NCI-H187 (cell line): ENCODE measurements at regions not wholly inside any gene's neighbourhood (a gene's known extent, or its start where the extent isn't known, plus 50 kb on each side); places are given as distances from the start of the nearest gene placed in this dataset.
A peak's percentile ranks its signal among the peaks of the same experiment; 100 is the strongest.

Experiments
- DNase-seq, 2 experiments: peaks; one replicate each; lab custom pipeline; 2025; lab: John Stamatoyannopoulos, UW

DNA sequence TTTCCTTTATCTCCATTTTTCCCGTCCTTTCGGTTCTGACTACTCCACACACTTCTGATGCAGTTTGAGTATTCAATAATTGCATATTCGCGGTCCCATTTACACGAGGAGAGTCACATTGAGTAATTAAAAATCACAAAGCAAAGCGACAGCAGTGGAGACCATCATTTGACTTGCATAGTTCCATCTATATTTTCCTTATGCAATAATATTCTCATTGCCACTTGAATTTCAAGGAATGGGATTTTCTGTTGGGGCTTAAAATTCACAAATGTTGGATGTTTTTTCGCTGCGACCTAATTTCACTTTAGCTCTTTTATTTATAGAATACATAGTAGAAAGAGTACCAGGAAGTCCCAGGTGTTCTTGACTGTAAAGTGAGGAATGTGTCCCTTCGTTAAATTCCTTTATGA is 186.8 kb downstream of the ZEB2 start:
- no peak for DNase-seq

DNA sequence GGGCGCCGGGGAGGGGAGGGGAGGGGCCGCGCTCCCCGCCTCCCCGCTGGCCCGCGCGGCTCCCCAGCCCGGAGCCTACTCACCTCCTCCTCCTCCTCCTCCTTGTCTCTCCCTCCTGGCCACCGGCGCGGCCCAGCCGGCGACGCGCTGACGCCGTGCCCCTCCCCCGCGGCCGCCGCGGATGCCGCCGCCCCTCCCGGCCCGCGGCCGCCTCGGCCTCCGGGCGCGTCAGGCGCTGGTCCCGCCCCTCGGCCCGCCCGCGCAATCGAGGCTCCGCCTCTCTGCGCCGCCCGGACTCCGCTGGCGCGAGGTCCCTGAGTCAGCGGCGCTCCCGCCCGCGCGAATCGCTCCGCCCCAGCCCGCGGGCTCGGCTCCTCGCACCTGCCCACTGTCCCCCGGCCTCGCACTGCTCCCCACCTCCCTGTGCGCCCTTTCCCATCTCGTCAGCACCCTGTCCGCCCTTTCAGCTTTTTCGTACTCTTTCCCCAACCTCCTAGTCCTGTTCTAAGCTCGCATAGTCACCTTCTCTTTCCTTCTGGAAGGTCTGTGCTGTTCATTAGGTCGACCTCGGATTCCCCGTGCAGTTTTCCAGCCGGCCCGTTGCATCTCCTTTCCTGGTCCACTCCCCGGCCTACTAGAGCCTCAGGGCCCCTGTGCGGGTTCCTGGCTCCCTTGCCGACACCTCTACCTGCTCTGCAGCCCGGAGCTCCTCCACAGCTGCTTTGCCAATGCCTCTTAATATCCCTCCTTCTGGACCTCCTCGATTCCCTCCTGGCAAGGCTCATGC is 187.4 kb downstream of the ZEB2 start:
- DNase-seq = peak; percentile 57 to 78

DNA sequence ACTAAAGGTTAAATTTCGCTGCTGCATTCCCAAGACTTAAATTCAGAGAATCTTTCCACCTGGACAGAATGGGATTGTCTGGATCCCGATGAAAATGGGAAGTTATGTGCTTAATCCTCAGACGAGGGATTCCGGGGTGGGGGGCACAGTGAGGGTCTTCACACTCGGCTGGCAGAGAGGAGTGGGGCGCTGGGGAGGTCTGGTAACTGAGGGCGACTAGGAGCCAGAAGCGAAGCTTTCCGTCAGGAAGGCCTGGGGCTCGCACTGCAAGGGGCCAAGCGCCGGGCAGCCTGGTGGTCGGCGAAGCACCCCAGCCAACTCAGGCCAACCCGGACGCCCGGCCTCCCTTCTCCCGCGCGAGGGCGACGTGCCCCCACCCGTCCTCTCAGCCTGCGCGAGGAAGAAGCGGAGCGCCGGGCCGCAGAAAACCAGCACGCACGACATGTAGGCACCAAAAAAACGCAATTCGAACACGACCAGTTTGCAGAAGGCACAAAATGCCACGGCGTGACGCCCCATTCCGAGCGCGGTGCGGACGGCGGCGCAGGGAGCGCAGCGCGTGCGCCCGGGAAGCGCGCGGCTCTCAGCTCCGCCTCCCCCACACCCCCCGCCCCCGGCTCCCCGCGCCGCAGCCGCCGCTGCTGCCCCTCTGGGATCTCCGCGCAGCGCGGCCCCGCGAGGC is 188.1 kb downstream of the ZEB2 start:
- DNase-seq = no peak

DNA sequence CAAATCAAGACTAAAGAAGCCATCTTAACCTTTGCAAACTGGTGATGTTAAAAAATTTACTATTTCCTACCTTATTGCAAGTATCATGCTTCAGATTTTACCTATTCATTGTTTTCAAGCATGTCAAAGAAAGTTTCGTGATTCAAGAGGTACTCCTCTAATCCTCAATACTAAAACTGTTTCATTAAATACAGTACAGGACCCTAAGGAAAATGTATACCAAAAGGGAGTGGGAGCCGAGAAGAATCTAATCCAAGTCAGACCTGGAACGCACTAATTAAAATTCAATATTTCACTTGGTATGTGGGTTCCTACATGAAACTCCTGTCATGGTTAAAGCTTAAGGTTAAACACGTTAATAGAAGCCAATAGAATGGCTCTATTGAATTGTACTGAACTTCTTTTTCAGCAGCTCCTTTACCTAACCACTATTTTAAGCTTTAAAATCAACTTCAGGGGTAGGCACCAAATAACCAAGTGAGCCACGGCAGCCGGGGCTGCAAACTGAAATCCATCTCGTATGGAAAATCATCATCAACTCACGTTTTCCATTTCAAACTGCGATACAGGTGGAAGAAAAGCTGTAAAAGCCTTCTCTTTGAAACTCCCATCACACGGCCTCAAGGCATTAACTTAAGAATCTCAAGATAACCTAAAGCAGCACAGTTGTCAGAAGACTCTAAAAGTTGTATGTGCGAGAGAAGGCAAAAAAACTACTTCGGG is 188.8 kb downstream of the ZEB2 start:
- DNase-seq = no peak

DNA sequence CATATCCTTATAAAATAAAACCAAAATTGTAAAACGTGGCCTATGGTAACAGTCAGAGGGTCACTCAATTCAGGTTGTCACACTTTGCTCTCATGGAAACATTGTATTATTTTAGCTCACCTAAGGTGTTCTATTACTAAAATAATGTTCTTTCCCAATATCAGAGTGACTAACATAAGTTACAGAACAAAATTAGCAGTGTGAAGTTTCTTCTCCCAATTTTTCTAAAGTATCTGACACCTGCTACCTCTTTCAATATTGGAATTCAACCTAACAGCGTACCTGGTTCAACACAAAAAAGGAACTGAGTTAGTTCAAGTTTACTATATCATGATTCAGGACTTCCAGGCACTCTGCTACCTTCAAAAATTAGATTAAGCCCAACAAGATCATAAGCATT is 190.4 kb downstream of the ZEB2 start:
- no peak for DNase-seq

DNA sequence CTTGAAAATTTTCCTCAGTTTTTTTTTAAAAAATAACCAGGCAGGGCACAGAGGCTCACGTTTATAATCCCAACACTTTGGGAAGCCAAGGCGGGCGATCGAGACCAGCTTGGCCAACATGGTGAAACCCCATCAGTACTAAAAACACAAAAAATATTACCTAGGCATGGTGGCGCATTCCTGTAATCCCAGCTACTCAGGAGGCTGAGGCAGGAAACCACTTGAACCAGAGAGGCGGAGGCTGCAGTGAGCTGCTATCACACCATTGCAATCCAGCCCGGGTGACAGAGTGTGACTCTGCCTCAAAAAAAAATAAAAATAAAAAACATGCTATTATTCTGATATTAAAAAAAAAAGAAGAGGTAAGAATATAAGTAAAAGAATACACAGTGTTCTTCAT is 191.0 kb downstream of the ZEB2 start:
- DNase-seq = no peak

DNA sequence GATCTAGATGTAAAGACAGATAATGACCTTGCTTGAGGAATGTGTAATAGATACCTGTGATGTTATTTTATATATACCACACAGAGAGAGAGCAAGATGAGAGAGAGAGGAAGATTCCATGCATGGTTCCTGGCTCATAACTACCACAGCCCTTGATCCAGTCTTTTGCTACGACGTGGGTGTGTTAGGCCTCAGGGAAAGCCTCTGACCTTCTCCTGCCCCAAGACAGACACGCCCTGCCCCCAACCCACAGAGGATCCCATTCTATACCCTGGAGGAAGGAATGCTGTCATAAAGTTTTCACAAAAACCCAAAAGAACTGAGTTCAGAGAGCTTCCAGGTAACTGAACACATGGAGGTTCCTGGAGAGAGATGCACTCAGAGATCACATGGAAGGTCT is 193.1 kb downstream of the ZEB2 start:
- no peak for DNase-seq

DNA sequence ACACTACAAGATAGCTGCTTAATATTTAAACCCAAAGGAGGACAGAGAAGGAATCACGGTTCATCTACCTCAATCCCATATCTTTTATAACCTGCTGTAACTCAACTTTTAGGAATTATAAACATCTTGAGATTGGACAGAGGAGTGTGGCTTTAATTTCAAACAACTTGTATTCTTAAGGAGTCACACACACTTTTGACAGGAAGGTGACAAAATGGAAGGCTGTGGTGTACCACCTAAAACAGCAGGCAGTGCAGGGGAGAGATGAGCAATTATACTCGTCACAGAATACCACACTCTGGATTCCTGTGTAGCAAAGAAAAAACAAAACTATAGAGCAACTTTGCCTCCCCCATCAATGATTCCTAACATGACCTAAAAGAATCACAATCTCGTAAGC is 194.8 kb downstream of the ZEB2 start:
- DNase-seq = no peak

DNA sequence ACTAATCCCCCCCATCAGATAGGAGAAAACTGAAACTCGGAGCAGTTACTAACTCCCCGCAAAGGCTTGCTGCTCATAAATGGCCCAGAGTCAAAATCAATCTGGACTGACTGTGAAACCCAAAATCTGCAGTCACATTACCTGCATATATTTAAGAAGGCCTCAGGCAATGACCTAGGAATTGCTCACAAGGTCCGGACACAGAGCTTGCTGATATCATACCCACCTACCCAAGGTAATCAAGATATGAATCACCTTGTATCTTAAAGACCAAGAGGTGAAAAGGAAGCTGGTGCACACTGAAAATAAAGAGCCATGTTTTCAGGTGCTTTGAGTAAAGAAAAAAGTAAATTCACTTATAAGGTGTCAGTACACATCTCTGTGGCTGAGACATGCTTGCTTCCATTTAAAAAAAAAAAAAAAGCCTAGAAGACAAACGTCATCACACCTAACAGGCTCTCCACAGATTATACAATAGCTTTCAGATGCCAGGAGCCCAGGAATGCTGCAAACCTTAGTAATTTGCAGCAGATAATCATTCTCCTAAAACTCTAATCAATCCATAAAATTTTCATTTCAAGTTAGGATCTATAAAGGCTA is 195.4 kb downstream of the ZEB2 start:
- no peak for DNase-seq

DNA sequence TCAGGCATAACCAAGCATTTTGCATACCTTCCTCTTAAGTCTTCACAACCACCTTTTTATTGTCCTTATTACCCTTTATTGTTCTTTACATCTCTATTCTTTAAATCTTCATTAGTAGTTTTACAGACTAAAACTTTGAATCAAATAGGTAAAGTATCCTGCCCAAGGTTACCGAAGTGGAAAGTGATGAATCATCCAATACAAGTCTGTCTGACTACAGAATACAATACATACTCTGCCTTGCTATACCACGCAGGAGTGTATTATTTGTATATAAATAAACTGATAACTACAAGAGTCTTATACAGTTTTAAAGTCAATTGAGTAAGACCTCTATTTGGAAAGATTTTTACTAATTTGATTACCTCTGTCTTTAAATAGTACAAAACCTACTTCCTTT is 196.0 kb downstream of the ZEB2 start:
- no peak for DNase-seq

DNA sequence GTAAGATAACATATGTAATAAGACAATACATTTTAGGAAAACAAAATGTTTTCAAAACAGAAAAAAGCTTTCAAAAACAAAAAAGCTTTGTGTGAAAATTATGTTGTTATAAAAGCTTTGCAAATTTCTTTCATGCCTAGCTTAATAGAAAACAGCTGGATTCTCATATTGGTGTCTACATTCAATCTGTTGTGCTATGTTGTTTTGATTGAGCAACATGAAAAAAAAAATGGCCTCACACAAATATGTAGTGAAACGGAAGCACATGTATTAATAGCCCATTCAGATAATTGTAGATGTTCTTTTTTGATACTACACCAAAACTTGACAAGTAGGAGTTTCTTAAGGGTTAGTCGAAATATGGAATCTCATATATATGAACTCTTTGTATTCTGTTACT is 197.5 kb downstream of the ZEB2 start:
- DNase-seq = no peak

DNA sequence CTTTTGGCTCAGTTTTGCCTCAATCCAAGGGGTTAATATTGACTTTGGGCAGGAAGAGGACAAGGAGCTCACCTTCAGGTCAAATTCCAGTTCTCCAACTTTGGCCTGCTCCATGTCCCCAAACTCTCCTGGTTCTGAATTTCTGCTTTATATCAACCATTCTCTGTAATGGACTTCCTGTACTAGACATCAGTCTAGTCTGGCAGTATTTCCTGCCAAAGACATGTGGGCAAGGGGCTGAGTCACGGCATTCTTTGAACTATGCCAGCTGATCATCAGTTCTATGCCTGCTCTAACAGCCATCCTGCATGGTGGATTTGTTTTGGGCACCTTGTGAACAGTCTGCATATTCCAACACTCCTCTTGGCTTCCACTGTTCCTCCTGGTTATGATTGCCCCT is 199.4 kb downstream of the ZEB2 start:
- DNase-seq = no peak

DNA sequence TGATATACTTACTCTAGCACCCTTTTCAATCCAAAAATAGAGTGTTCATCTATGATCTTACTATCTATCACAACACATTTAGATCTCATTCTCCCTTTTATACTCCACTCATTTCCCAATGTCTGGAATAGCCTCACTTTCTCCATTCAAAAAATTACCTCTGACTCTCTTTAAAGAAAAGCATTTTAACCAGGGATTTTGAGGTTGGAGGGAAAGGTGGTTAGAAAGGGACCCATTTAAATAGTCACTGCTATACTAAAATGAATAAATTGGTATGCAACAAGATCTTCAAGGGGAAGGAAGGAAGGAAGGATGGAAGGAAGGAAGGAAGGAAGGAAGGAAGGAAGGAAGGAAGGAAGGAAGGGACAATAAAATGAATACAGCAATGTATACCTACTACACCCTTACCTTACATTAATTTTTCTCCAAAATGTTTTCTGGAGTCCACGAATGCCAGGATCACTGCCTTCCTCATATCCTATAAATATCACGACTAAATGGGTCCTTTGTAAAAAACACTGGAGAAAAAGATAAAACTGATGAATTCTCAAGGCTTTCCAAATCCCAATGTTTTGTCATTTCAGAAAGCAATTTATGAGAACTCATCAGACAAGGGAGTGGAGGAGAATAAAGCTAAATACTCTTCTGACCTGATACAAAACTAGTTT is 202.7 kb downstream of the ZEB2 start:
- DNase-seq = no peak

DNA sequence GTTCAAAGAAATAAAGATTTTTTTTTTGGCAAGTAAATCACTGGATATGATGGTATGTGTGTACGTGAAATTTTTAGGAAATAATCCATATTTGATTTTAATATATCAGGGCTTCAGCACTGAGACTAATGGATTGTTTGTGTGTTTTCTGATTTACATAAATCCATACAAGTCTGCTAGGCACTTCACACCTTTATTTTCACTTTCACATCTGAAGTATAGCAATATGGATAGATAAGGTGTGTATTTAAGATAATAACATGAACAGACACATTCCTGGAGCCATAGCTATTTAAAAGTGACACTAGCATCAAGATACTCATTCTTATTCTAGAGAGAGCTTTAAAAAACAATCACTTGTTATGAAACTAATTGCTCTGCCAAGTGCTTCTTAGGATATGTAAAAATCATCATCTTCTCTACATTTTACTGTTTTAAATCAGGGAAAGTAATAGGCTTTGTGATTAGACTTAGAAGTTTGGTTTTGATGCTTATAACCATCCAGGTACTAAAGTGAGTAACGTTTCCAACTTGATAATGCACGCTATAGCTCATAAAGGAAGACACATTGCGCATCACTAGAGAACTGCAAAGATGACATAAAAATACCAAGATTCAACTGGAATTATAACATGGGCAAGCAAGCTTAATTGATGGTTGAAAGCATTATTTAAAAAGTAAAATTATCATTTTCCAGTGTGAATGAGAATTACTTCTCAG is 208.9 kb downstream of the ZEB2 start:
- no peak for DNase-seq

DNA sequence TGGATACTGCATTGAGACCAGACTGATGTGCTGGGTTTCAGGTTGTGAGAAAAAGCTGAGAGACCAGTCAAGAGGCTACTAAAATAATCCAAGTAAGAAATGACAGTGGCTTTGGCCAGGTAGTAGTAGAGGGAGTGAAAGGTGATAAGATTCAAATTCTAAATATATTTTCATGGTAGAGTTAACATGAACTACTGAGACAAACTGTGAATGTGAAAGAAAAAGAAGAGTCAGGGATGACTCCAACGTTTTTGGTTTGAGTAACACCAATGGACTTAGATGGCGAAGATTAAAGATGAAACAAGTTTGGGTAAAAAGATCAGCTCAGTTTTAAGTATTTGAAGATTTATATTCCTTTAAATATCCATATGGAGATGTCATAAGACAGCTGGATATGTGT is 209.4 kb downstream of the ZEB2 start:
- DNase-seq = no peak

DNA sequence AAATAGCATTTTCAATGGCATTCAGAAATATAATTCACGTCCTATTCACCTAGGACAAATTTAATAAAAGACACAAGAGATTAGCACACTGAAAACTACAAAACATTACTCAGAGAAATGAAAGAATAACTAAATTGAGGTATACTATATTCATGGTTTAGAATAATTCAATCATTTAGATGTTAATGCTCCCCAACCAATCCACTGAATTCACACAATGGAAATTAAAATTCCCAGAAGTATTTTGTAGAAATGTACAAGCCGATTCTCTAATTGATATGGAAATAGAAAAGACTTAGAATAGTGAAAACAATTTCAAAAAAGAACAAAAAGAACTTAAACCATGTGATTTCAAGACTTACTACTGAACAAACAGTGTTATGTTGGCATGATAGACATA is 212.2 kb downstream of the ZEB2 start:
- no peak for DNase-seq

DNA sequence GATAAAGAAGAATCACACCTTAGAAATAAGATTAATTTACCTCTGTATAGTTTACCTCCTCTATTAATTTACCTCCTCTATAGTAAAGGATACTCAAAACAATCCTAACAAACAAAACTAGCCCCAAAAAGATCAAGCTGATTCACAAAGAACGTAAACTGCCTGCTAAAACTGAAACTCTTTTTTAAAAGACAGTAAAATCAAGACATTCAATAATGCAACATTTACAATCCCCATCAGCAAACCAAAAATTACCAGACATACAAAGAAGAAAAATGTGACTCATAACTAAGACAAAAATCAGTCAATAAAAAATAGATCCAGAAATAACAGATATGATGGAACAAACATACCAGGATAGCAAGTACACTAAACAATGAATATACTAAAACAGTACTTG is 215.7 kb downstream of the ZEB2 start:
- DNase-seq = no peak

DNA sequence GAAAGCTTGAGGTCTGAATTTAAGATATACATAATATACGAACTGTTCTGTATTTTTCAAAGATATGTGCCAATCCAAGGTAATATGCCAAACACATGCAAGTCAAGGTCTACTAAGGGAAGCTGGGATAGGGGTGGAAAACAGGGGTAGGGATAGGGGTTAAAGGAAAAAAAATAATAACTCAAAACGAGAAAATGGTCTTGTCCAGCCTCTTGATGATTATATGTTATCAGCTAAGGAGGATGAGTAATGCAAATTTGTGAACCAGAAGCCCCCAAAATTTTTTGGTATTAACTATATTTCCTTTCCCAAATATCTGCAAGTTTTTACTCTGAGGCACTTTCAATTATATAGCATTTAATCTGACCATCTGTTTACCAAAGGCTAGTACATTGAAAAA is 219.3 kb downstream of the ZEB2 start:
- no peak for DNase-seq

DNA sequence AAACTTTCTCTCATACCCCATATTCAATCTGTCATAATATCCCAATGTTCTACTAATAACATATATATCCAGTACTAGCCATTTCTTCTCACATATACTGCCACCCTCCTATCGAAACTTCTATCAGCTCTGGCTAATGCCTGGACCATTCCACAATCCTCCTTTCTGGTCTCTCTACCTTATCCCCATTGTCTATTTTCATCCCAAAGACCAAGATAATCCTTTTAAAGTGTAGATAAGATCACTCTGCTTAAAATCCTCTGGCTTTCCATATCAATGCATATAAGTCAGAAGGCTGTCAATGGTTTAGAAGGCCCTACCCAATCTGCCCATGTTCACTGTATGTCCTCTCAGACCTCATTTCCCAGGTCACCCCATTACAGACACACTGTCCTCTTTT is 229.6 kb downstream of the ZEB2 start:
- DNase-seq = no peak

DNA sequence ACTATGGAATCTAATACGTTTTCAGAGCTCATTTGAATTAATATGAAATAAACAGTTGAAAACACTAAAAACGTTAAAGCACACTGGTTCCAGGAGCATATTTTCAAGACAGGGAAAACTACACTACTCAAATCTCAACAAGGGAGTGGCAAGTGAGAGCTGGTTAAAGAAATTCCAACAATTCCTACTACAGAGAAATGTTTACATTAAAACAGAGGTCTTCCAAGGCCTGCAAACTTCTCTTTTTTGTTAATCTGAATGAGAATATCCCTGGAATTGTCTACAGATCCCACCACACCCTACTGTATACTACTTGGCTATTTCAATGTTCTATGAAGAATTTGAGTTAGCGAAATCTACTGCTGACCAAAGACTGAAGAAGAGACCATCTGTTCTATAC is 231.5 kb downstream of the ZEB2 start:
- DNase-seq = no peak

DNA sequence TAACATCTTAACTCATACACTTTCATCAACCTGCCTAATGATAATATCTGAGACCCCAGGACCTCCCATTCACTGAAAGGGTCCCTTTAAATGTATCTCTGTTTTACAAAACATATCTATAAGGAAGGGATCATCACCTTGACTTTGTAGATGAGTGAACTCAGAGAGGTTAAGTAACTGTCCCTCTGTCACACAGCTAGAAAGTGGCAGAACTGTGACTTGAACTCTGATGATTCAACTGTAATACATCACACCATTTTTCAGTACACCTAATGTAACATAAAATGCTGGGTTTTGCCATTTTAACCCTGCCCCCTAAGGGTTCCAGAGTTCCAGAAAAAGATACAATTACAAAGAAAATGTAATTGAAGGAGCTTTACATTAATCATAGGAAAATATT is 234.6 kb downstream of the ZEB2 start:
- DNase-seq = no peak

DNA sequence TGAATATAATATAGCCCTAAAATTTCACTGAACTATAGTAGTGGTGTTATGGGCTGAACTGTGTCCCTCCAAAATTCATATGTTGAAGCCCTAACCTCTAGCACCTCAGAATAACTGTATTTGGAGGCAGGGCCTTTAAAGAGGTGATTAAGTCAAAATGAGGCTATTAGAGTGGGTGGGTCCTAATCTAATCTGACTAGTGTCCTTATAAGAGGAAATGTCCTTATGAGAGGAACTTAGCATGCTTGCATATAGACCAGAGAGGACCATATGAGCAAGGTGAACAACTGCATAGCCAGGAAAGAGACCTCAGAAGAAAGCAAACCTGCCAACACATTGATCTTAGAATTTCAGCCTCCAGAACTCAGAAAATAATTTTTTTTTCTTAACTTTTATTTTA is 238.4 kb downstream of the ZEB2 start:
- no peak for DNase-seq
